HFF-Myc (cell line): ENCODE measurements at regions not wholly inside any gene's neighbourhood (a gene's known extent, or its start where the extent isn't known, plus 50 kb on each side); places are given as distances from the start of the nearest gene placed in this dataset.
"Not testable (repeated sequence)": the region's sequence is repeated elsewhere in the genome, so short reads cannot be mapped to it uniquely, and the experiment has no call there.

Experiments
- DNase-seq: peaks from one replicate; pipeline ENCODE4 v3.0.0-alpha.2; 2011; ENCODE audit warnings: low read depth; ENCODE audit errors: extremely low read depth
- H3K4me3 ChIP-seq: replicated peaks from 2 replicates; pipeline ENCODE4 v1.5.1; 2011; ENCODE audit warnings: low read depth, mild to moderate bottlenecking, control low read depth, low read length
- CTCF ChIP-seq: IDR thresholded peaks from 2 replicates; pipeline ENCODE4 v1.5.1; 2012; ENCODE audit warnings: mild to moderate bottlenecking, low read depth, low read length, control low read depth; ENCODE audit errors: missing control alignments

- DNase-seq, result no peak
- no peak for TF ChIP-seq CTCF
- H3K4me3 ChIP-seq, result no peak overlapping the region
Measured at GRCh38 chr7:67348171-67348570, 351.5 kb downstream of the TYW1 start.

GRCh38 chr7:67357653-67358052 is 361.0 kb downstream of the TYW1 start:
- H3K4me3 ChIP-seq, DNase-seq: not testable (repeated sequence)

GRCh38 chr7:67358316-67358715 is 361.7 kb downstream of the TYW1 start:
- not testable (repeated sequence) for DNase-seq, H3K4me3 ChIP-seq

GRCh38 chr7:67358738-67359137 is 362.1 kb downstream of the TYW1 start:
- not testable (repeated sequence) for H3K4me3 ChIP-seq, DNase-seq

- no peak for TF ChIP-seq CTCF
- DNase-seq, result no peak
- H3K4me3 ChIP-seq, result no peak overlapping the region
Measured at GRCh38 chr7:67359900-67360299, 363.3 kb downstream of the TYW1 start.

- no peak for TF ChIP-seq CTCF
- no peak overlapping the region for H3K4me3 ChIP-seq
- DNase-seq, result no peak
Measured at GRCh38 chr7:67361150-67361549, 364.5 kb downstream of the TYW1 start.

- H3K4me3 ChIP-seq, result no peak overlapping the region
- no peak for DNase-seq
- TF ChIP-seq CTCF, result no peak
Measured at GRCh38 chr7:67364441-67365017, 367.9 kb downstream of the TYW1 start.

GRCh38 chr7:67371429-67372305 is 375.0 kb downstream of the TYW1 start:
- peak; percentile 74 for TF ChIP-seq CTCF
- no peak overlapping the region for H3K4me3 ChIP-seq
- DNase-seq, result peak; percentile 38

GRCh38 chr7:67373389-67373788 is 376.8 kb downstream of the TYW1 start:
- not testable (repeated sequence) for DNase-seq, H3K4me3 ChIP-seq
